OCI-LY7 (cell line): ENCODE measurements at regions not wholly inside any gene's neighbourhood (a gene's known extent, or its start where the extent isn't known, plus 50 kb on each side); places are given as distances from the start of the nearest gene placed in this dataset.

ENCODE experiments used
- BruUV-seq: library from RNA; stranded (reverse); fragments of 400-500 nt; replicated peaks from 2 replicates; lab custom pipeline; 2021; lab: Mats Ljungman, UMichigan
- CTCF ChIA-PET: fragments of 300-600 bp; sonication (Branson Sonifier 250); formaldehyde crosslinking; loops from one replicate; lab custom pipeline; 2022; ENCODE audit warnings: antibody characterized with exemption; ENCODE audit not compliant: unreplicated experiment; lab: Charles Lee
- POLR2A ChIA-PET: fragments of 300-600 bp; sonication (Branson Sonifier 250); formaldehyde crosslinking; loops from one replicate; lab custom pipeline; 2022; ENCODE audit warnings: antibody characterized with exemption; lab: Charles Lee
- DNase-seq: peaks from one replicate; pipeline ENCODE4 v3.0.0-alpha.2; 2015; ENCODE audit warnings: low spot score
- H2AFZ ChIP-seq: fragments of 200-600 bp; sonication (generic), shearing (Covaris generic); 2 replicates; pipeline ENCODE4 v1.6.1; 2014; ENCODE audit warnings: mild to moderate bottlenecking, antibody characterized with exemption, low read length, moderate library complexity
- H3K27ac ChIP-seq: fragments of 200-600 bp; sonication (generic); 2 replicates; pipeline ENCODE4 v1.5.1; 2014; ENCODE audit warnings: mixed run types, low read depth, mild to moderate bottlenecking, moderate library complexity, low read length, inconsistent platforms; ENCODE audit not compliant: poor library complexity, severe bottlenecking
- H3K36me3 ChIP-seq: fragments of 200-600 bp; sonication (generic); 2 replicates; pipeline ENCODE4 v1.6.1; 2014; ENCODE audit warnings: mild to moderate bottlenecking, antibody characterized with exemption, low read length, moderate library complexity, mixed read lengths; ENCODE audit not compliant: insufficient read depth
- H3K4me1 ChIP-seq: fragments of 200-600 bp; sonication (generic); 2 replicates; pipeline ENCODE4 v1.5.1; 2014; ENCODE audit warnings: mild to moderate bottlenecking, low read length; ENCODE audit not compliant: insufficient read depth, poor library complexity, severe bottlenecking
- H3K4me2 ChIP-seq: fragments of 200-600 bp; sonication (generic); 2 replicates; pipeline ENCODE4 v1.6.1; 2014; ENCODE audit warnings: mild to moderate bottlenecking, low read length
- H3K4me3 ChIP-seq: fragments of 200-600 bp; sonication (generic); 2 replicates; pipeline ENCODE4 v1.5.1; 2014; ENCODE audit warnings: mild to moderate bottlenecking, low read depth, low read length; ENCODE audit not compliant: poor library complexity, severe bottlenecking
- H3K79me2 ChIP-seq: fragments of 200-600 bp; sonication (generic); 2 replicates; pipeline ENCODE4 v1.6.1; 2016; ENCODE audit warnings: low read depth, mild to moderate bottlenecking, low read length, moderate library complexity, mixed read lengths; ENCODE audit not compliant: insufficient read depth
- H3K9me2 ChIP-seq: fragments of 200-600 bp; sonication (generic); 2 replicates; pipeline ENCODE4 v1.6.1; 2016; ENCODE audit warnings: mild to moderate bottlenecking, low read length, mixed read lengths; ENCODE audit not compliant: insufficient read depth
- H3K9me3 ChIP-seq: fragments of 200-600 bp; sonication (generic); 2 replicates; pipeline ENCODE4 v1.6.1; 2014; ENCODE audit warnings: mild to moderate bottlenecking, mixed run types, low read length, mixed read lengths
- H4K20me1 ChIP-seq: fragments of 200-600 bp; sonication (generic); 2 replicates; pipeline ENCODE4 v1.6.1; 2014; ENCODE audit warnings: mild to moderate bottlenecking, antibody characterized with exemption, low read length, moderate library complexity, mixed read lengths; ENCODE audit not compliant: insufficient read depth
- EZH2phosphoT487 ChIP-seq: fragments of 200-600 bp; sonication (generic); IDR thresholded peaks from 2 replicates; pipeline ENCODE4 v1.6.1; 2018; ENCODE audit warnings: low read depth, borderline replicate concordance, mild to moderate bottlenecking, mixed run types, antibody characterized with exemption, low read length, moderate library complexity, mixed read lengths
- intact Hi-C: fragments of 100-400 bp; cut with micrococcal nuclease; formaldehyde crosslinking; loops from one replicate; pipeline ENCODE4 v1.10.0; 2022; ENCODE audit not compliant: unreplicated experiment
- TF ChIP-seq, protein P1 (sequence below): fragments of 200-600 bp; sonication (generic); conservative IDR thresholded peaks from 2 replicates; pipeline ENCODE4 v1.5.1; 2014; ENCODE audit warnings: mild to moderate bottlenecking, antibody characterized with exemption, low read length, moderate library complexity, mixed read lengths

DNA sequence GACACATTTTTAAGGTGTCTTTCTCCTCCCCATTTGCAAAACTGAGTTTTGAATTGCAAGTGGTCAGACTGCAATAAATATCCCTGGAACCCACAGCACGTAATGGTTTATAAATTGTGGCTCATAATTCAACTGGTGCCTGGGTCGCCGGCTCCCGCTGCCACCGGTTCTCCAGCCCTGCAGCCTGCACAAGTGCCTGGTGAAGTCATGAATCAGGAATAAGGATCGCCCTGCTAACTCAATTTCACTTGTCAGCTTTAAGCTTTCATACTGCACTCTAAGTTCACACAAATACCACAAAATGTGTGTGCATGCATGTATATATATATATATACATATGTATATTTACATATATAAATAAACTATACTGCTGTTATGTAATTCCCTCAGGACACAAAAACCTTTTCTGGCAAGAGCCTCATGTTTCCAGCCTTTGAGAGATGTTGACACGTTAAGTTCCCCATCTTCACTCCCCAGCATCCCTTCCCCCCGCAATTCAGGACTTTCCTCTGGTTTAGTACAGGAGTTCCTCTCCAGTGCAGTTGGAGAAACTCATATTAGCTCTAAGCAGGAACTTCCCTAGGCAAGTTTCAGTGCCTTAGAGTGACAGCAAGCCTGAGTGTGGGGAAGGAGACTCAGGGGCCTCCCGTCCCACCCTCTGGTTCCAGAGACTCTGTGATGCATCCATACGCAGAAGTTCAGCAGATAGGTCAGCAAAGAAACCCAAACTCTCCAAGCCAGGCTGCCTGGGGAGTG, 129.2 kb upstream of the UNC5B start:
- Histone ChIP-seq H3K4me3 (no peak overlapping the region), H4K20me1 (no peaks in the 10 kb centered on the region), H3K9me3 (no peaks in the 10 kb centered on the region), H3K9me2 (no peaks in the 10 kb centered on the region), H3K4me1 (no peaks in the 10 kb centered on the region), H3K36me3 (no peaks in the 10 kb centered on the region), H2AFZ (no peak overlapping the region), H3K4me2 (no peak overlapping the region), H3K79me2 (no peaks in the 10 kb centered on the region), H3K27ac (no peak overlapping the region)
- TF ChIP-seq, protein P1, sequence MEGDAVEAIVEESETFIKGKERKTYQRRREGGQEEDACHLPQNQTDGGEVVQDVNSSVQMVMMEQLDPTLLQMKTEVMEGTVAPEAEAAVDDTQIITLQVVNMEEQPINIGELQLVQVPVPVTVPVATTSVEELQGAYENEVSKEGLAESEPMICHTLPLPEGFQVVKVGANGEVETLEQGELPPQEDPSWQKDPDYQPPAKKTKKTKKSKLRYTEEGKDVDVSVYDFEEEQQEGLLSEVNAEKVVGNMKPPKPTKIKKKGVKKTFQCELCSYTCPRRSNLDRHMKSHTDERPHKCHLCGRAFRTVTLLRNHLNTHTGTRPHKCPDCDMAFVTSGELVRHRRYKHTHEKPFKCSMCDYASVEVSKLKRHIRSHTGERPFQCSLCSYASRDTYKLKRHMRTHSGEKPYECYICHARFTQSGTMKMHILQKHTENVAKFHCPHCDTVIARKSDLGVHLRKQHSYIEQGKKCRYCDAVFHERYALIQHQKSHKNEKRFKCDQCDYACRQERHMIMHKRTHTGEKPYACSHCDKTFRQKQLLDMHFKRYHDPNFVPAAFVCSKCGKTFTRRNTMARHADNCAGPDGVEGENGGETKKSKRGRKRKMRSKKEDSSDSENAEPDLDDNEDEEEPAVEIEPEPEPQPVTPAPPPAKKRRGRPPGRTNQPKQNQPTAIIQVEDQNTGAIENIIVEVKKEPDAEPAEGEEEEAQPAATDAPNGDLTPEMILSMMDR: no peak
- no peak for TF ChIP-seq EZH2phosphoT487
- intact Hi-C loops: no loop called here
- ChIA-PET POLR2A (no interaction called here), CTCF (no interaction called here)
- no TSS peak for BruUV-seq
- DNase-seq: no peak

DNA sequence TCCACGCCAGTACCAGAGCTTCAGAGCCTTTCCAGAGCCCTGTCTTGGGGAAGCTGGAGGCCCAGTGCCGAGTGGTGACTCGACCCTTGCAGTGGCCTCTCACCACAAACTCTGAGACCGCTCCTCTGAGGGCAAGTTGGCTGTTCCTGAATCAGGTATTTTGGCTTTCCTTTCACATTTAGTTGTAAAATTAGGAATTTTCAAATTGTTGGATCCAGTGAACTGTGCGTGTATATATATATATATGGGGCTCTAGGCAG, 128.7 kb upstream of the UNC5B start:
- POLR2A ChIA-PET: no interaction called here
- Histone ChIP-seq H3K4me1 (no peaks in the 10 kb centered on the region), H3K4me3 (no peak overlapping the region), H3K9me3 (no peaks in the 10 kb centered on the region), H2AFZ (no peak overlapping the region), H3K9me2 (no peaks in the 10 kb centered on the region), H3K4me2 (no peak overlapping the region), H3K79me2 (no peaks in the 10 kb centered on the region), H3K36me3 (no peaks in the 10 kb centered on the region), H3K27ac (no peak overlapping the region), H4K20me1 (no peaks in the 10 kb centered on the region)
- DNase-seq: no peak
- CTCF ChIA-PET: no interaction called here
- intact Hi-C loops: no loop called here
- TF ChIP-seq, protein P1: no peak
- no peak for TF ChIP-seq EZH2phosphoT487
- no TSS peak for BruUV-seq

DNA sequence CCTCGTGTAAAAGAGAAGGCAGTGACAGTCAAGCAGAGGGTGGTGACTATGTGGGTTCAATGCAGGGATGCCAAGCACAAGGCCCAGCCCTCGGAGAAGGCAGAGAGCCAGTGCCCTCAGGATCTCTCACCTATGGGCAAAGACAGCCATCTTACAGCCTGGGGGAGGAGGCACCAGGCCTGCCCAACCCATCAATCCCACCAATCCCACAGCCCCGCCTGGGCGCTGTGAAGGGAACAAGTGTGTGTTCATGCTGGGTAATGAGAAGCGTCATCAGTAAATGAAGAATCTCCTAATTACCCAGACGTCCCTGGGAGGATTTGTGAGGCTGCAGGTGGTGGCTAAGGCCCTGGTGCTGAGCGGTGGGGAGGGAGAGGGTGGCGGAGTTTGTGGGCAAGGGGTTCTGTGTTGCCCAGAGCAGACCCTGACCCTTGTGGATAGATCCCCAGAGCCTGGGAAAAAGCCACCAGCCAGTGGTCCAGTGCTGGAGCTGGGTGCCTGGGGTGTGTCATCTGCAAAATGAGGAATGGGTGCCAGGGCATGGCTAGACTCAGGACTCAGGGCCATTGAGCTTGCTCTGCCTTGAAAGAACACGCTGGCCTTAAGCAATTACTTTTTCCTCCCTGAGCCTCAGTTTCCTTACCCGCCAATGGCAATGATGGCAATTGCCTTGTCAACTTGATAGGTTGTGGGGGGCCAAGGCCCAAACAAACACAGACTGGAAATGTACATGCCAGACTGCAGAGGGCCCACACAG, 128.1 kb upstream of the UNC5B start:
- no peak overlapping the region for H3K4me3 ChIP-seq
- no TSS peak for BruUV-seq
- DNase-seq: no peak
- no peaks in the 10 kb centered on the region for H3K36me3 ChIP-seq
- H3K9me2 ChIP-seq: no peaks in the 10 kb centered on the region
- no peak for TF ChIP-seq EZH2phosphoT487
- TF ChIP-seq, protein P1: no peak
- ChIA-PET CTCF (no interaction called here), POLR2A (no interaction called here)
- no peak overlapping the region for H3K27ac ChIP-seq
- no peaks in the 10 kb centered on the region for H3K79me2 ChIP-seq
- no peaks in the 10 kb centered on the region for H3K9me3 ChIP-seq
- H2AFZ ChIP-seq: no peak overlapping the region
- no peaks in the 10 kb centered on the region for H3K4me1 ChIP-seq
- intact Hi-C loops: no loop called here
- H3K4me2 ChIP-seq: no peak overlapping the region
- no peaks in the 10 kb centered on the region for H4K20me1 ChIP-seq
